Naive B cell (primary cell): ENCODE measurements at regions not wholly inside any gene's neighbourhood (a gene's known extent, or its start where the extent isn't known, plus 50 kb on each side); places are given as distances from the start of the nearest gene placed in this dataset.

Experiments
- ATAC-seq, 2 donors: fragments of 150-1000 bp; cut with Tn5 transposase; 2 replicates each; pipeline ENCODE4 v1.10.0; 2021; ENCODE audit warnings: low read depth in 2 of 2, mild to moderate bottlenecking in 2 of 2, moderate library complexity in 2 of 2
- DNase-seq: peaks from one replicate; pipeline ENCODE4 v3.0.0; 2022
- H3K27ac Mint-ChIP-seq, 6 donors: one replicate each; pipeline ENCODE4 v1.8.0; 2020 to 2022; ENCODE audit warnings: mild to moderate bottlenecking in 6 of 6, mixed read lengths in 6 of 6, moderate library complexity in 5 of 6, inconsistent platforms in 2 of 6
- H3K27me3 Mint-ChIP-seq, 3 donors: one replicate each; pipeline ENCODE4 v1.8.0; 2021 to 2022; ENCODE audit warnings: mixed read lengths in 3 of 3, mild to moderate bottlenecking in 1 of 3
- H3K36me3 Mint-ChIP-seq, 2 donors: one replicate each; pipeline ENCODE4 v1.8.0; 2020 to 2022; ENCODE audit warnings: mixed read lengths in 2 of 2, inconsistent platforms in 1 of 2, mild to moderate bottlenecking in 1 of 2
- H3K4me1 Mint-ChIP-seq, 3 donors: one replicate each; pipeline ENCODE4 v1.8.0; 2020 to 2022; ENCODE audit warnings: mixed read lengths in 3 of 3, inconsistent platforms in 1 of 3, mild to moderate bottlenecking in 1 of 3, moderate library complexity in 1 of 3
- H3K4me3 Mint-ChIP-seq, 8 donors: one replicate each; pipeline ENCODE4 v1.8.0; 2020 to 2022; ENCODE audit warnings: mild to moderate bottlenecking in 8 of 8, mixed read lengths in 8 of 8, moderate library complexity in 8 of 8, inconsistent platforms in 2 of 8
- H3K9me3 Mint-ChIP-seq, 7 donors: one replicate each; pipeline ENCODE4 v1.8.0; 2020 to 2022; ENCODE audit warnings: mixed read lengths in 7 of 7, mild to moderate bottlenecking in 5 of 7, inconsistent platforms in 2 of 7, moderate library complexity in 1 of 7

DNA sequence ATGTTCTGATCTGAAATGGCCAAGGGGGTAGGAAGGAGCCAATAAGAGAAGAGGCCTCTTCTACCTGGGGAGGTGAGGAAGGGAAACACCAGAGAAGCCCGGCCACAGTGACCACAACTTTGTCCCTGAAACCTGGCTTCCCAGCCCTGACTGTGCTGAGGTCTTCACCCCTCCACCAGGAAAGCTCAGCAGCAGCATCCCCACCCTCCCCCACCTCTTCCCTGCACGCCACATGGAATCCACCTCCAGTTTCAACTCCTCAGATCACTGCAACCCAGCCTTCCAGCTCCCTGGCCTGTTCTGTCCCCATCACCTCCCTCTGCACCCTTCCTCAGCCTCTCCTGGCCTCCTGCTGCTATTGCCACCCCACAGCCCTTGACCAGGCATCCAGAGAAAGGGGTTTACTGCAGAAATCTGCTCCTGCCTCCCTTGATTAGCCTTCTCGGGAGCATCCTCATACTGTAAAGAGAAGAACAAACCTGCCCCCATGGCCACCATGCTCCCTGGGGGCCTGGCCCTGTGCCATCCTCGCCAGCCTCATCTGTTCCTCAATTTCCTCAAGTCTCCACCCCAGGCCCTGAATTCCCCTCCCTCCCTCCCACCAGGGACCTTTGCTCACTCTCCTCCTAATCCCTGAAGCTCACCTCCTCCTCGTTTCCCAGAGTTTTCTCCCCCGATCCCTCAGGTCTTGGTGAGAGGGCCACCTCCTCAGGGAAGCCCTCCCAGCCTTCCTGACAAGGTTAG is 450.9 kb downstream of the MATN1 start:
- DNase-seq, result no peak
- Mint-ChIP-seq H3K27ac (no peak overlapping the region), H3K4me1 (peaks cover 0 to 2% (median 0%) of the 10 kb centered on the region in 3 donors), H3K9me3 (peaks cover 0 to 8% (median 0%) of the 10 kb centered on the region in 7 donors), H3K27me3 (peaks cover 18 to 48% (median 25%) of the 10 kb centered on the region in 3 donors), H3K4me3 (peak overlapping the region in 1 of 8 donors; percentile 66), H3K36me3 (no peaks in the 10 kb centered on the region)
- ATAC-seq, result no peak

DNA sequence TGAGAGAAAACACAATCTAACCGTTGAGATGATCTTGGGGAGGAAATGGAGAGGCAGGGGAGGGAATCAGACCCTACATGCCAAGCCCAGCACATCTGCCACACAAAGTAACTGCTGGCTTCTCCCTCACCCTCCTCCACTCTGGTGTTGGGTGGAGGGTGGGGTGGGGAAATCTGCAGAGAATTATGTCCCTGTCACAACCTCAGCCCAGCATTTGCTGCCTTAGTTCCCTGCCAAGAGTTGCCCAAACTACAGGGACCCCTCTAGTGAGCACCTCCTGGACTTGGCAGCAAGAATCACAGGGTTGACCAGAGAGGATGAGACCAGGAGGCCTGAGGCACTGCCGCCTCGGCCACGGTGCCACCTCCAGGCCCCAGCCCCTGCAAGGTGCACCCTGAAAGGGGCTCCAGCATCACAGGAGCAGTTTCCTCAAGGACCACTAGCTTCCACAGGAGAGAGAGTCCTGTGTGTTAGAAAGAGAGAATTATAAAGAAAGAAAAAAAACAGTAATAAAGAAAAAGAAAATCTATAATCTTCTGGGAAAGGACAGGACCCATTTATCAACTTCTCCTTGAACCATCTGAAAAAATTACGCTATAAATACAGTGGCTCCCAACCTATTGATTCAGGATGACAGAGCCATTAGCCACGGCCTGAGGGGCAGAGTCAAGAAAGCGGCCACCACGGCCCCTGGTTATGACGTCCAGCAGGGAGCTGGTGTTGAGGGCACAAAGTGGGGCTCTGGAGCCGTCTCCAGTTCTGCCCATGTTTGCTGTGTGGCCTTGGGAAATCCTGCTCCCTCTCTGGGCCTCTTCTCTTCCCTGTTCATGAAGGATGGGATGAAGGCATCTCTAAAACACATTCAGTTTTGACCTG is 451.7 kb downstream of the MATN1 start:
- Mint-ChIP-seq H3K27ac (no peak overlapping the region), H3K9me3 (peaks cover 0 to 8% (median 0%) of the 10 kb centered on the region in 7 donors), H3K4me1 (peaks cover 0 to 2% (median 0%) of the 10 kb centered on the region in 3 donors), H3K27me3 (peaks cover 18 to 40% (median 22%) of the 10 kb centered on the region in 3 donors), H3K36me3 (no peaks in the 10 kb centered on the region), H3K4me3 (no peak overlapping the region)
- no peak for ATAC-seq
- DNase-seq, result no peak

DNA sequence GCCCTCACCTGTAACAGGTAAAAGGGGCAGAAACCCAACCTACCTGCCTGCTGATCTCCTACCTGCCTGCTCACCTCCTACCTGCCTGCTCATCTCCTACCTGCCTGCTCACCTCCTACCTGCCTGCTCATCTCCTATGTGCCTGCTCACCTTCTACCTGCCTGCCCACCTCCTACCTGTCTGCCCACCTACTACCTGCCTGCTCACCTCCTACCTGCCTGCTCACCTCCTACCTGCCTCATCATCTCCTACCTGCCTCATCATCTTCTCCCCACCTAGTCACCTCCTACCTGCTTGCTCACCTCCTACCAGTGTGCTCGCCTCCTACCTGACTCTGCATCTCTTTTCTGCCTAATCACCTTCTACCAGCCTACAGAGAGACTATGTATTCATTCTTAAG is 452.9 kb downstream of the MATN1 start:
- Mint-ChIP-seq H3K27me3 (peaks cover 22 to 28% (median 23%) of the 10 kb centered on the region in 3 donors), H3K27ac (peak overlapping the region in 1 of 6 donors; percentile 38), H3K36me3 (no peaks in the 10 kb centered on the region), H3K9me3 (peaks cover 0 to 8% (median 0%) of the 10 kb centered on the region in 7 donors), H3K4me3 (peak overlapping the region in 1 of 8 donors; percentile 18), H3K4me1 (peaks cover 0 to 2% (median 0%) of the 10 kb centered on the region in 3 donors)
- DNase-seq (no peak), ATAC-seq (no peak)

DNA sequence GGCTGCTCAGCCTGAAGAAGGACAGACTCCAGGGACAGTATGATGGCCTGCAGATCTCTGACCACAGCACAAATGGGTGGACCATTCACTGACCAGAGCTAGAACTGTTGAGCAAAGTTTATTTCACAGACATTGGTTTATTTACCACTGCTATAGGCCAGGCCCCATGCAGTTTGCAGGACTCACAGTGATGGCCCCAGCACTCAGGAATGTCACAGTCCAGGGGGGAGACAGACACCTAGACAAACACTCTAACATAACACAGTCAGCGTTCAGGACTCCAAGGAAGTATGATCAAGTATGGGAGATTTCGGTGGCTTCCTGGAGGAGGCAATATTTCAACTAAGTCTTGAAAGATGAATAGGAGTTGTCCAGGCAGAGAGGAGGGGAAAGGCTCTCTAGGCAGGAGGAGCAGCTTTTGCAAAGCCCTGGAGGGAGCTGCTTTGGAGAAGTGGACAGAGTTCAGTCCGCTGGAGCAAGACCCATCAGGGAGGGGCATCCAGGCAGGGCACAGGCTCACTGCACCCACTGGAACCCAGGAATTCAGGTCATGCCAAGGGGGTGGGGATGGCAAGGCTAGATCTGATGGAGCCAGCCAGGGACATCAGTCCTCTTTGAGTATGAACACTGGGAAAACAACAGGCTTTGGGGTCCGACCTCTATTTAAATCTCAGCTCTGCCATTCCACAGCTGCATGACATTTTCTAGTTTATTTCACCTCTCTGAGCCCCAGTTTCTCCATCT is 454.3 kb downstream of the MATN1 start:
- Mint-ChIP-seq H3K4me3 (no peak overlapping the region), H3K27ac (no peak overlapping the region), H3K27me3 (peaks cover 22 to 24% (median 23%) of the 10 kb centered on the region in 3 donors), H3K4me1 (peaks cover 0 to 2% (median 0%) of the 10 kb centered on the region in 3 donors), H3K9me3 (peaks cover 0 to 8% (median 0%) of the 10 kb centered on the region in 7 donors), H3K36me3 (no peaks in the 10 kb centered on the region)
- DNase-seq (no peak), ATAC-seq (no peak)

DNA sequence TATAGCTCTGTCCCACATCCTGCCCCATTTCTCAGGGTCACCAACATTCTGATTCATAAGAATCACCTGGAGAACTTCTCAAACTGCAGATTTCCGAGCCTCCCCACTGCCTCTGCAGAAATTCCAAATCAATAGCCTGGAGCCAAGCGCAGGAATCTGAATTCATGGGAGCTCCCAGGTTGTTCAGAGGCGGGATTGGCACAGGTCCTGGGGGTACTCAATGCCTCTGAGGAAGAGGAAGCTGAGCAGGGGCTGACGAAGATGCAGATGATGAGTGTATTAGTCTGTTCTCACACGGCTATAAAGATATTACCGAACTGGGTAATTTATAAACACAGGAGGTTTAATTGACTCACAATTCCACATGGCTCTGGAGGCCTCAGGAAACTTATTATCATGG is 455.5 kb downstream of the MATN1 start:
- ATAC-seq (no peak), DNase-seq (no peak)
- Mint-ChIP-seq H3K9me3 (peaks cover 0 to 5% (median 0%) of the 10 kb centered on the region in 7 donors), H3K36me3 (no peaks in the 10 kb centered on the region), H3K27ac (no peak overlapping the region), H3K27me3 (peaks cover 20 to 23% (median 21%) of the 10 kb centered on the region in 3 donors), H3K4me3 (no peak overlapping the region), H3K4me1 (peaks cover 0 to 1% (median 0%) of the 10 kb centered on the region in 3 donors)

DNA sequence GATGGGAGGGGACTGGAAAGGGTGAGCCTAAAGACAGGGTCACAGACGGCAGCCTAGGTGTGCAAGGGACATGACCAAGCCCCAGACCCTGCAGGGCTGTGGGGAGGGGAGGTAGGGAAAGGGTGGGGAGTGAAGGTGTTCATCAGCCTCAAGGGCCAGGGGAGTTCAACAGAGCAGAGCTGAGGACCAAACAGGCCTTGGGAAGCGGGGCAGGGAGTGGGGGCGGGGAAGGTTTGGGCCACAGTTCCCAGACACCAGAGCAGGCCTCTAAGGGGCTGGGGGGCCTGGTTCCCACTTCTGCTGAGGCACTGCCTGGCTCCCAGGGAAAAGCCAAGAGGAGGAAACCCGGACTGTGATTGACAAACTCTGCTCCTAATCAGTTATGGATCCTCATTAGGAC is 456.3 kb downstream of the MATN1 start:
- H3K4me1 Mint-ChIP-seq, result no peaks in the 10 kb centered on the region

DNA sequence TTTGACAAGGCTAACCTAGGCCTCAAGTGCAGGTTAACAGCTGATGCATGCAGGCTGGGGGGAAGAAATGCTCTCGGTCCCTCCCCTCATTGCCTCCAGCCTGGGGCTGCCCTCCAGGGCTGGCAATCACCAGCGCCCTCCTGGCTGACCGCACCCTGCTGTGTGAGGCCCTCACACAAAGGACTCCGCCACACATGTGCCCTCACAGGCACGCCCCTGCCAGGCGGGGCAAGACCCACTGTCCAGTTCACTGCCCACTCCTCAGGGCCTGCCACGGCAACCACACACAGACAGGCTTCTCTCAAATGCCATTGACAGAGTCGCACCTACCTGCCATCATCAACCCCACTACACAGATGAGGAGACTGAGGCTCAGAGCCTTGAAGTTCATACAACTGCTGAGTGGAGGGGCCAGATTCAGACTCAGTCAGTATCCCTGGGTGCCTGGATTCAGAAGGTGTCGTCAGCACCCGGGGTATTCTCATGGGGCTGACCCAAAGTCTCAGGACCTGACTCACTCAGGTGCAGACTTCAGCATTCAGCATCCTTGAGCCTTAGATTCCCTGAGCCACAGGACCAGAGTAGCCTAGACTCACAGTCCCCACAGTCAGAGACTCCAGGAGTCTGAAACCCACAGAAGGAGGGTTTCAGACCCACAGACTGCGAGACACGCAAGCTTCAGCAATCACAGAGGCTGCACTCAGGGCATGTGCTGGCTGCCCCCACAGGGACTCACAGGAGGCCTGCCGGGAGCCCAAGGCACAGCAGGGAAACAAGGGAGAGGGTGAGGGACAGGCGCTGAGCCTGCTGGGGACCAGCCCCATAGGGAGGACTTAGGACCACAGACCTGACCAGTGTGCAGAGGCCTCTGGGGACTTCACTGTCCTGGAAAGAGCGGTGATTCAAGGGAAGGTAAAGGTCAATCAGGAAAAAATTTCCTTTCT is 458.0 kb downstream of the MATN1 start:
- no peak for ATAC-seq
- H3K27ac Mint-ChIP-seq, result peak overlapping the region in 1 of 6 donors; percentile 14
- H3K4me3 Mint-ChIP-seq, result peak overlapping the region in 1 of 8 donors; percentile 18

More for the DNA sequence above, 456.3 kb downstream of the MATN1 start:
- Mint-ChIP-seq H3K27ac (no peak overlapping the region), H3K4me3 (no peak overlapping the region), H3K27me3 (peaks cover 14 to 23% (median 16%) of the 10 kb centered on the region in 3 donors), H3K9me3 (peaks cover 0 to 6% (median 0%) of the 10 kb centered on the region in 7 donors), H3K36me3 (no peaks in the 10 kb centered on the region)
- ATAC-seq, result no peak
- no peak for DNase-seq

DNA sequence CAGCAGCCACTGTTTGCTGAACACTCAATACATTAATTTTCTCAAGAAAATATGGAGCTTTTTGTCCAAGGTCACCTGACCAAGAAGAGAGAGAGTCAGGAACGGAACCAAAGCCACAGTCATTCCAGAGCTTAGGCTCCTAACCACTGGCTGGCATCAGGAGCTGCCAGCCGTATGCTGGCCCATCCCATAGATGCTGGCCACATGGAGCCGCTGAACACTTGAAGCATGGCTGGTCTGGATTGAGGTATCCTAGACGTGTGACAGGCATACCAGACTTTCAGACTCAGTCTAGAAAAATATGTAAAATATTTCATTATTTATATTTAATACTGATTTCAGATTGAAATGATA is 458.7 kb downstream of the MATN1 start:
- no peak for DNase-seq
- peaks cover 16 to 24% (median 20%) of the 10 kb centered on the region in 3 donors for H3K27me3 Mint-ChIP-seq
- no peak overlapping the region for H3K4me3 Mint-ChIP-seq
- peaks cover 0 to 6% (median 0%) of the 10 kb centered on the region in 7 donors for H3K9me3 Mint-ChIP-seq
- no peaks in the 10 kb centered on the region for H3K4me1 Mint-ChIP-seq
- H3K36me3 Mint-ChIP-seq, result no peaks in the 10 kb centered on the region
- no peak for ATAC-seq
- H3K27ac Mint-ChIP-seq, result peak overlapping the region in 1 of 6 donors; percentile 19

More for the DNA sequence above, 458.0 kb downstream of the MATN1 start:
- no peak for DNase-seq
- Mint-ChIP-seq H3K36me3 (no peaks in the 10 kb centered on the region), H3K9me3 (peaks cover 0 to 6% (median 0%) of the 10 kb centered on the region in 7 donors), H3K4me1 (no peaks in the 10 kb centered on the region), H3K27me3 (peaks cover 9 to 24% (median 19%) of the 10 kb centered on the region in 3 donors)

DNA sequence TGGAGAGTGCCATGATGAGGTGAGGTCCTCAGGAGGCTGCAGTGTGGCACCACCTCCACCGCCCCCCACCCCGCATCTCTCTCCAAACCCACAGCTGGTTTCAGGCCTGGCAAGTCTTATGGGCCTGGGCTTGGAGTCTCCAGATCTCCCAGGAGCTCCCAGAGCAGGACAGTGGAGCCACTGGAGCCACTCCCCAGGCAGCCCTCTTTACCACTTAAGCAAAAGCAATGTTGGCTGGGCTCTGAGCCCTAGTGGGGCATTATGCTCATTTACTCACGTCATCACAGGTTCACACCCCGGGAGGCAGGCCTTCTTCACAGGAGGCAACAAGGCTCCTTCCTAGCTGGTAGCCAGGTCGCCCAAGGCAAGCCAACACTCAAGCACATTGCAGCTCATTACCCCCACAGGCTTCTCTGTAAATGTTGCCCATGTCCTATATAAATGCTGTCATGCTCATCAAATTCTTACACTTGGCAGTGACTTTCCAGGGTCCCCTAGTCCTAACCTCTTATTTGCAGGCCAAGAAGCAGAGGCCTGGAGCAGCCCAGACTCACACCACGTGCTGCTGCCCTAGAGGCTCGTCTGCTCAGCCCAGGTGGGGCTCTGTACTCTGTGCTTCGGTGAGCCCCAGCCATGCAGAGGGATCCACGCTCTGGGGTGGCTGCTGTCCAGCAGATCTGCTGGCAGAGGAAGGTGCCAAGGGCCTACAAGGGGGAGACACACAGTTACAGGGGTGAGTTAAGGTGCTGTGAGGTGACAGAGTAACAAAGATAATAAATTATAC is 459.3 kb downstream of the MATN1 start:
- H3K4me1 Mint-ChIP-seq, result no peaks in the 10 kb centered on the region
- H3K9me3 Mint-ChIP-seq, result peaks cover 0 to 6% (median 0%) of the 10 kb centered on the region in 7 donors
- no peak for ATAC-seq
- peaks cover 21 to 22% (median 22%) of the 10 kb centered on the region in 3 donors for H3K27me3 Mint-ChIP-seq
- H3K4me3 Mint-ChIP-seq, result no peak overlapping the region
- peak overlapping the region in 1 of 6 donors; percentile 19 for H3K27ac Mint-ChIP-seq
- no peak for DNase-seq
- H3K36me3 Mint-ChIP-seq, result no peaks in the 10 kb centered on the region

DNA sequence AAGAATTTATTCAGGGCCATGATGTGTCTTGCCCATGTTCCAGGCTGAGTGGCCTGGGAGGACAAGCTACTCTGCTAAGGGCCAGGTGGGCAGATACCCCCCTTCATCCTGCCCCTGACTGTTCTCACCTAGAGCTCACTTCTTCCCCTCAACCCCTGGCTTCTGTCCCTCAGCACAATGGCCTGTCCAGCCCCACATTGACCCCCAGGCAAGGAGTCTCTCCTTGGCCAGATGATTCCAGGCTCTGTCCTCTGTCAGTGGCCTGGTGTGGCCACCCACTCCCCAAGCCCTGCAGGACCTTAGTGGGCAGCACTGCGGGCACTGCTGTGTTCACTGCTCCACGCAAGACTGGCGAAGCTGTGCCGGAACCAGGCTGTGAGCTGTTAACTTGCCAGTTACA is 460.0 kb downstream of the MATN1 start:
- no peak for ATAC-seq
- no peak for DNase-seq
- peaks cover 22 to 27% (median 24%) of the 10 kb centered on the region in 3 donors for H3K27me3 Mint-ChIP-seq
- H3K27ac Mint-ChIP-seq, result no peak overlapping the region
- H3K36me3 Mint-ChIP-seq, result no peaks in the 10 kb centered on the region
- peaks cover 0 to 8% (median 0%) of the 10 kb centered on the region in 7 donors for H3K9me3 Mint-ChIP-seq
- no peak overlapping the region for H3K4me3 Mint-ChIP-seq
- H3K4me1 Mint-ChIP-seq, result no peaks in the 10 kb centered on the region

DNA sequence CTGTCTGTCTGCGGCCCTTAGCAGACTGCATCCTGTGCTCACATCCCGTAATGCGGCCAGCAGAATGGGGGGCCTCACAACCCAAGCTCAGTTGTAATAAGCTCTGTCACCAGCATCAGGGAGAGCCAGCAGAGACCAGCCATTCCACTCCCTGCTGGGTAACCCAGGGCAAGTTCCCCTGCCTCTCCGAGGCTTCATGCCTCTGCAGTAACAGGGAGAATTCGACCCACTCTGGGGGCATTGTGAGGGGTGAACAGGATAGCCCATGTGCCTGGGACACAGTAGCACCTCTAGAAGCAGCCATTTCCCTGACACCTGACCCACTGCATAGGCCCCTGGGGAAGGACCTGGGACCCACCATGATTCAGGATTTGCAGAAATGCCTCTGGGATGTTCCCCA is 461.2 kb downstream of the MATN1 start:
- Mint-ChIP-seq H3K27me3 (peaks cover 18 to 23% (median 22%) of the 10 kb centered on the region in 3 donors), H3K36me3 (no peaks in the 10 kb centered on the region), H3K4me3 (no peak overlapping the region), H3K9me3 (peaks cover 0 to 9% (median 0%) of the 10 kb centered on the region in 7 donors), H3K27ac (no peak overlapping the region), H3K4me1 (no peaks in the 10 kb centered on the region)
- ATAC-seq (no peak), DNase-seq (no peak)
